OCI-LY3 (cell line): ENCODE measurements at regions not wholly inside any gene's neighbourhood (a gene's known extent, or its start where the extent isn't known, plus 50 kb on each side); places are given as distances from the start of the nearest gene placed in this dataset.
"Not testable (repeated sequence)": the region's sequence is repeated elsewhere in the genome, so short reads cannot be mapped to it uniquely, and the experiment has no call there.

Source experiments
- H2AFZ ChIP-seq: fragments of 200-600, 300-600 bp; shearing (Covaris generic); 2 replicates; pipeline ENCODE4 v1.6.0; 2014; ENCODE audit warnings: antibody characterized with exemption, low read depth, low read length
- H3K27ac ChIP-seq: fragments of 200-600, 300-600 bp; sonication (generic); 2 replicates; pipeline ENCODE4 v1.5.1; 2014; ENCODE audit warnings: mild to moderate bottlenecking, low read length, moderate library complexity, mixed read lengths
- H3K27me3 ChIP-seq: fragments of 200-600, 300-600 bp; sonication (generic); 2 replicates; pipeline ENCODE4 v1.6.1; 2014; ENCODE audit warnings: low read depth, low read length, mixed read lengths
- H3K36me3 ChIP-seq: fragments of 200-600, 300-600 bp; sonication (generic); replicated peaks from 2 replicates; pipeline ENCODE3; 2014; ENCODE audit warnings: low read depth, low read length, mixed read lengths
- H3K4me1 ChIP-seq: fragments of 300-600, 200-600 bp; sonication (generic); 2 replicates; pipeline ENCODE4 v1.6.1; 2014; ENCODE audit warnings: low read length, mixed read lengths
- H3K4me2 ChIP-seq: fragments of 200-600, 300-600 bp; sonication (generic); 2 replicates; pipeline ENCODE4 v1.6.1; 2014; ENCODE audit warnings: low read length, mixed read lengths
- H3K4me3 ChIP-seq: fragments of 300-600, 200-600 bp; sonication (generic); 2 replicates; pipeline ENCODE4 v1.5.1; 2014; ENCODE audit warnings: antibody characterized with exemption, mild to moderate bottlenecking, low read length, moderate library complexity
- H3K79me2 ChIP-seq: fragments of 300-600, 200-600 bp; shearing (Covaris generic); 2 replicates; pipeline ENCODE4 v1.6.1; 2014; ENCODE audit warnings: mild to moderate bottlenecking, low read length, mixed read lengths
- H3K9ac ChIP-seq: fragments of 300-600, 200-600 bp; shearing (Covaris generic); 2 replicates; pipeline ENCODE4 v1.6.0; 2014; ENCODE audit warnings: mild to moderate bottlenecking, low read length, moderate library complexity
- H3K9me3 ChIP-seq: fragments of 200-600, 300-600 bp; shearing (Covaris generic); 2 replicates; pipeline ENCODE4 v1.6.1; 2014; ENCODE audit warnings: low read length, mixed read lengths; ENCODE audit not compliant: insufficient read depth
- H4K20me1 ChIP-seq: fragments of 200-600, 300-600 bp; sonication (generic); 2 replicates; pipeline ENCODE4 v1.6.1; 2016; ENCODE audit warnings: low read length, mixed read lengths; ENCODE audit not compliant: insufficient read depth
- CTCF ChIP-seq: fragments of 200-600, 300-600 bp; sonication (generic); IDR thresholded peaks from 2 replicates; pipeline ENCODE4 v1.5.1; 2014; ENCODE audit warnings: antibody characterized with exemption, low read length, low read depth
- EZH2phosphoT487 ChIP-seq: fragments of 200-600 bp; shearing (Covaris generic); IDR thresholded peaks from 2 replicates; pipeline ENCODE4 v1.6.1; 2018; ENCODE audit warnings: antibody characterized with exemption, mixed run types, low read depth

DNA sequence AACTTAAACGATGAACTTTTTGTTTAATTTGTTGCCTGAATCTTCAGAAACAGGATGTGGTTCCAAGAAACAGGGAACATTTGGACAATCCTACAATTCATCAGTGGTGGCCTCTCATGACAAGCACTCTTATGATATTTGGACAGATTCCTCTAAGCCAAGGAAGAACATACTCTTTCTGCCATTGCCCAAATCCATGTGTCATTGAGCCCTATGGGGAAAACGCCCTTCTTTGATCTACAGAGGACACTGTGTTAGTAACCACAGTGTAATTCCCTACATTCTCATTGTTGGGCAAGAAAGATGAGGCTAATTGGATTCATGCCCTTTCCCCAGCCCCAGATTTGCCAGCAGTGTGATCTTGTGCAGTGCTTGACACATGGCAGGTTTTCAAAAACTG lies 167.7 kb upstream of the PTCH1 start:
- no peak for TF ChIP-seq CTCF
- no peak for TF ChIP-seq EZH2phosphoT487
- Histone ChIP-seq H3K4me3 (no peak overlapping the region), H3K79me2 (no peaks in the 10 kb centered on the region), H3K4me2 (no peak overlapping the region), H3K9me3 (no peaks in the 10 kb centered on the region), H2AFZ (no peak overlapping the region), H3K27ac (no peak overlapping the region), H3K27me3 (no peaks in the 10 kb centered on the region), H3K9ac (no peak overlapping the region), H4K20me1 (no peaks in the 10 kb centered on the region), H3K36me3 (no peaks in the 10 kb centered on the region), H3K4me1 (no peaks in the 10 kb centered on the region)

DNA sequence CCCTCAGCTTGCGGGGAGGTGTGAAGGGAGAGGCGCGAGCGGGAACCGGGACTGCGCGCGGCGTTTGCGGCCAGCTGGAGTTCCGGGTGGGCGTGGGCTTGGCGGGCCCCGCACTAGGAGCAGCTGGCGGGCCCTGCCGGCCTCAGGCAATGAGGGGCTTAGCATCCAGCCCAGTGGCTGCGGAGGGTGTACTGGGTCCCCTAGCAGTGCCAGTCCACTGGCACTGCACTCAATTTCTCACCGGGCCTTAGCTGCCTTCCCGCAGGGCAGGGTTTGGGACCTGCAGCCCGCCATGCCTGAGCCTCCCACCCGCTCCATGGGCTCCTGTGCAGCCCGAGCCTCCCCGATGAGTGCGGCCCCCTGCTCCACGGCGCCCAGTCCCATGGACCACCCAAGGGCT lies 163.5 kb upstream of the PTCH1 start:
- H3K9me3 ChIP-seq, H4K20me1 ChIP-seq, H3K27ac ChIP-seq, H3K9ac ChIP-seq, H3K36me3 ChIP-seq, H3K4me2 ChIP-seq, H3K4me1 ChIP-seq, H3K4me3 ChIP-seq, H3K27me3 ChIP-seq, H2AFZ ChIP-seq, H3K79me2 ChIP-seq: not testable (repeated sequence)

GRCh38 chr9:95679874-95680273 lies 163.1 kb upstream of the PTCH1 start:
- Histone ChIP-seq H3K27ac (no peak overlapping the region), H3K4me2 (no peak overlapping the region), H3K4me3 (no peak overlapping the region), H3K9me3 (no peaks in the 10 kb centered on the region), H3K4me1 (no peaks in the 10 kb centered on the region), H3K79me2 (no peaks in the 10 kb centered on the region), H4K20me1 (no peaks in the 10 kb centered on the region), H3K36me3 (no peaks in the 10 kb centered on the region), H2AFZ (no peak overlapping the region), H3K27me3 (no peaks in the 10 kb centered on the region), H3K9ac (no peak overlapping the region)
- TF ChIP-seq CTCF, result no peak
- TF ChIP-seq EZH2phosphoT487, result no peak

DNA sequence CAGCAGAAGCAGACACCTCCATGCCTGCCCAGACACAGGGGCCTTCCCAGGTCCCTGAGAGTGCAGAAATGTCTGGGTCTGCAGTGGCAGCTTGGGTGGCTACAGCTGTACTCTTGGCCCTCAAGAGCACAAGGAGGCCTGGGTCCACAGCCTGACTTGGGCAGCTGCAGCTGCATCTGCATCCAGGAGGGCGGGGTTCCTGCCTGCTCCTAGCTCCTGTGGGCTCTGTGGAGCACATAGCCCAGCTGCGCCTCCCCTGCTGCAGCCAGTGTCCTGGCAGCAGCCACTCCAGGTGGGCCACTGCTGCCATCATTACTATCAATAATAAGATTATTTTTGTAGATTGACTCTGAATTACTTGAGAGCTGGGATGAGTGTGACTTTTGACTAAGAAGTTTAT lies 162.0 kb upstream of the PTCH1 start:
- H3K9ac ChIP-seq, result no peak overlapping the region
- H3K4me2 ChIP-seq, result no peak overlapping the region
- H3K36me3 ChIP-seq, result no peaks in the 10 kb centered on the region
- H3K4me3 ChIP-seq, result no peak overlapping the region
- H3K79me2 ChIP-seq, result no peaks in the 10 kb centered on the region
- H3K4me1 ChIP-seq, result no peaks in the 10 kb centered on the region
- H3K9me3 ChIP-seq, result no peaks in the 10 kb centered on the region
- H3K27me3 ChIP-seq, result no peaks in the 10 kb centered on the region
- H3K27ac ChIP-seq, result no peak overlapping the region
- TF ChIP-seq CTCF (no peak), EZH2phosphoT487 (no peak)
- no peak overlapping the region for H2AFZ ChIP-seq
- no peaks in the 10 kb centered on the region for H4K20me1 ChIP-seq

DNA sequence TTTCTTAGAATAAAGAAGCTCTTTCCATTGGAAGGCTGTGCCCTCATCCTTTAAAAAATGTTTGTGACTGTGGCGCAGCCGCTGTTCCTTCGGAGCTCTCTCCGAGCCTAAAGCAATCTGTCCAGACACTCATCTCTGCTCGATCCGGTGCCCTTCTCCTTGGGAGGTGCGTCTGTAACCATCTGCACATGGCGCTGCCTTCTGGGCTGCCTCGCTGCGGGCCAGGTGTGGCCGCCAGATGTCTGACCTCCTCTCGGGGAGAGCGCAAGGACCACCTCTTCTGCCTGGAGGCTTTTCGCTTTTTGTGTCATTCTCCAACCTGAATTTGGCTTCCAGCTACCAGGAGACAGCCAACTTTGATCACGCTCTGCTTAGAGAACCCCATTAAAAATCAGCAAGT lies 153.4 kb upstream of the PTCH1 start:
- no peak overlapping the region for H2AFZ ChIP-seq
- no peaks in the 10 kb centered on the region for H3K36me3 ChIP-seq
- H3K4me3 ChIP-seq, result no peak overlapping the region
- H3K4me2 ChIP-seq, result no peak overlapping the region
- no peak for TF ChIP-seq EZH2phosphoT487
- TF ChIP-seq CTCF, result no peak
- no peak overlapping the region for H3K27ac ChIP-seq
- no peak overlapping the region for H3K9ac ChIP-seq
- peaks cover 7% of the 10 kb centered on the region; the same call in 1 of the 2 replicates for H3K4me1 ChIP-seq
- H4K20me1 ChIP-seq, result no peaks in the 10 kb centered on the region
- H3K9me3 ChIP-seq, result no peaks in the 10 kb centered on the region
- H3K79me2 ChIP-seq, result no peaks in the 10 kb centered on the region
- H3K27me3 ChIP-seq, result peaks cover 6% of the 10 kb centered on the region; the same call in 1 of the 2 replicates
